ENCODE measurements at regions not wholly inside any gene's neighbourhood (a gene's known extent, or its start where the extent isn't known, plus 50 kb on each side); places are given as distances from the start of the nearest gene placed in this dataset.
"Not testable (repeated sequence)": the region's sequence is repeated elsewhere in the genome, so short reads cannot be mapped to it uniquely, and the experiment has no call there.

- peaks cover 14% of the 10 kb centered on the region for H3K4me1 ChIP-seq (ENCODE audit: insufficient read depth, insufficient read length)
- no peak overlapping the region for H3K9ac ChIP-seq (ENCODE audit: insufficient read length, low read depth)
- H3K4me3 ChIP-seq (ENCODE audit: insufficient read length, low read depth) = no peak overlapping the region
- H3K27me3 ChIP-seq (ENCODE audit: insufficient read depth, insufficient read length) = peaks cover 4% of the 10 kb centered on the region
- peaks cover 50% of the 10 kb centered on the region for H3K9me3 ChIP-seq (ENCODE audit: insufficient read depth, low read length)
- TF ChIP-seq ZNF274 (IDR thresholded peaks at IDR 0.05; ENCODE audit: low read depth, low read length) (no peak), YY1 (IDR thresholded peaks at IDR 0.05; ENCODE audit: insufficient read depth, insufficient read length) (no peak), SUZ12 (IDR thresholded peaks at IDR 0.05; ENCODE audit: extremely low read depth, insufficient read depth, insufficient read length) (no peak)
- no peak for DNase-seq (ENCODE audit: low read depth, low spot score)
- H3K36me3 ChIP-seq (ENCODE audit: insufficient read depth, insufficient read length, low read length) = no peaks in the 10 kb centered on the region
Measured at GRCh38 chr6:170005665-170006064, 254.2 kb downstream of the ERMARD start.

GRCh38 chr6:170004585-170005210, 253.3 kb downstream of the ERMARD start:
- Histone ChIP-seq H3K9me3 (ENCODE audit: insufficient read depth, low read length) (peaks cover 53% of the 10 kb centered on the region), H3K4me3 (ENCODE audit: insufficient read length, low read depth) (no peak overlapping the region), H3K36me3 (ENCODE audit: insufficient read depth, insufficient read length, low read length) (no peaks in the 10 kb centered on the region), H3K9ac (ENCODE audit: insufficient read length, low read depth) (no peak overlapping the region), H3K27me3 (ENCODE audit: insufficient read depth, insufficient read length) (peaks cover 4% of the 10 kb centered on the region), H3K4me1 (ENCODE audit: insufficient read depth, insufficient read length) (peaks cover 14% of the 10 kb centered on the region)
- TF ChIP-seq YY1 (IDR thresholded peaks at IDR 0.05; ENCODE audit: insufficient read depth, insufficient read length) (no peak), SUZ12 (IDR thresholded peaks at IDR 0.05; ENCODE audit: extremely low read depth, insufficient read depth, insufficient read length) (no peak), ZNF274 (IDR thresholded peaks at IDR 0.05; ENCODE audit: low read depth, low read length) (no peak)
- DNase-seq (ENCODE audit: low read depth, low spot score) = no peak

GRCh38 chr6:170003451-170004160, 252.2 kb downstream of the ERMARD start:
- no peak for DNase-seq (ENCODE audit: low read depth, low spot score)
- H3K4me3 ChIP-seq (ENCODE audit: insufficient read length, low read depth) = no peak overlapping the region
- peaks cover 14% of the 10 kb centered on the region for H3K4me1 ChIP-seq (ENCODE audit: insufficient read depth, insufficient read length)
- peaks cover 4% of the 10 kb centered on the region for H3K27me3 ChIP-seq (ENCODE audit: insufficient read depth, insufficient read length)
- no peak overlapping the region for H3K9ac ChIP-seq (ENCODE audit: insufficient read length, low read depth)
- H3K36me3 ChIP-seq (ENCODE audit: insufficient read depth, insufficient read length, low read length) = no peaks in the 10 kb centered on the region
- peaks cover 53% of the 10 kb centered on the region for H3K9me3 ChIP-seq (ENCODE audit: insufficient read depth, low read length)
- TF ChIP-seq ZNF274 (IDR thresholded peaks at IDR 0.05; ENCODE audit: low read depth, low read length) = no peak

GRCh38 chr6:170003027-170003426, 251.6 kb downstream of the ERMARD start:
- DNase-seq (ENCODE audit: low read depth, low spot score) = no peak
- H3K4me3 ChIP-seq (ENCODE audit: insufficient read length, low read depth) = no peak overlapping the region
- peaks cover 4% of the 10 kb centered on the region for H3K27me3 ChIP-seq (ENCODE audit: insufficient read depth, insufficient read length)
- no peak overlapping the region for H3K9ac ChIP-seq (ENCODE audit: insufficient read length, low read depth)
- H3K4me1 ChIP-seq (ENCODE audit: insufficient read depth, insufficient read length) = peaks cover 10% of the 10 kb centered on the region
- TF ChIP-seq SUZ12 (IDR thresholded peaks at IDR 0.05; ENCODE audit: extremely low read depth, insufficient read depth, insufficient read length) (no peak), ZNF274 (IDR thresholded peaks at IDR 0.05; ENCODE audit: low read depth, low read length) (no peak), YY1 (IDR thresholded peaks at IDR 0.05; ENCODE audit: insufficient read depth, insufficient read length) (no peak)
- peaks cover 53% of the 10 kb centered on the region for H3K9me3 ChIP-seq (ENCODE audit: insufficient read depth, low read length)
- no peaks in the 10 kb centered on the region for H3K36me3 ChIP-seq (ENCODE audit: insufficient read depth, insufficient read length, low read length)

DNA sequence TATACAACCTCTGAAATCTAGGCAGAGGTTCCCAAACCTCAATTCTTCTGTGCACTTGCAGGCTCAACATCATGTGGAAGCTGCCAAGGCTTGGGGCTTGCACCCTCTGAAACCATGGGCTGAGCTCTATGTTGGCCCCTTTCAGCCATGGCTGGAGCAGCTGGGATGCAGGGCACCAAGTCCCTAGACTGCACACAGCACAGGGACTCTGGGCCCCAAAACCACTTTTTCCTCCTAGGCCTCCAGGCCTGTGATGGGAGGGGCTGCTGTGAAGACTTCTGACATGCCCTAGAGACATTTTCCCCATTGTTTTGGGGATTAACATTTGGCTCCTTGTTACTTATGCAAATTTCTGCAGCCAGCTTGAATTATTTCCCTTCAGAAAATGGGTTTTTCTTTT, 250.4 kb downstream of the ERMARD start:
- not testable (repeated sequence) for H3K27me3 ChIP-seq (ENCODE audit: insufficient read depth, insufficient read length); DNase-seq (ENCODE audit: low read depth, low spot score); H3K4me1 ChIP-seq (ENCODE audit: insufficient read depth, insufficient read length); H3K4me3 ChIP-seq (ENCODE audit: insufficient read length, low read depth); H3K36me3 ChIP-seq (ENCODE audit: insufficient read depth, insufficient read length, low read length); H3K9ac ChIP-seq (ENCODE audit: insufficient read length, low read depth)
- H3K9me3 ChIP-seq (ENCODE audit: insufficient read depth, low read length) = peaks cover 55% of the 10 kb centered on the region

DNA sequence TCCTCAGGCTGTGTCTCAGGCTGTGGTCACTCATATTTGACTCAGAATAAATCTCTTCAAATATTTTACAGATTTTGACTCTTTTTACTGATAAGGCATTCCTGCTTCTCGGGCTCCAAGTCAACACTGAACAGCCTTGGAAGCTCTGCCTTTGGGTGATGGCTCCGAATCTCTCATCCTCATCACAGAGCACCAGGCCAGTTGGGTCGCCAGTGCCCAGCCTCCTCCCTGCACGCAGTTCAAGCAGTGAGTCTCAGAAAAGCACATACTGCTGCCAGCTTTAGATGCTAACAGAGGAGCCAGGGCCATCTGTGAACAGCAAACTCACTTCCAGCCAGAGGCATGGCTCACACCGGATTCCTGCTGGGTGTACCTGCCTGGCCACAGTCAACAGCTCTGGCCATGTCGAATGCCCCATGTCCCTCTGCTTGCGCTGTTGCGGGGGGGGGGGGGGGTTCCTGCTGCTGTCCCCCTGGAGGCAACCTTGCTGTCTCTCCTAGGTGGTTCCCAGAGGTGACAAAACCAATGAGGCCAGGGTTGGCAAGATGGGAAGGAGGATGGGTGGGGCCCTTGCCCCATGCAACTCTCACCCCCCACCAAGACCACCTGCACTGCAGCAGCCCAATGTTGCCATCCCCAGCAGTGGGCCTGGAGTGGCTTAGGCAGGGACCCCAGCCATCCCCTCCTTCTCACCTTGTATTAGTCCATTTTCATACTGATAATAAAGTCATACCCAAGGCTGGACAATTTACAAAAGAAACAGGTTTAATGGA, 248.8 kb downstream of the ERMARD start:
- TF ChIP-seq ZNF274 (IDR thresholded peaks at IDR 0.05; ENCODE audit: low read depth, low read length) = no peak
- no peak for TF ChIP-seq SUZ12 (IDR thresholded peaks at IDR 0.05; ENCODE audit: extremely low read depth, insufficient read depth, insufficient read length)
- TF ChIP-seq YY1 (IDR thresholded peaks at IDR 0.05; ENCODE audit: insufficient read depth, insufficient read length) = no peak

DNA sequence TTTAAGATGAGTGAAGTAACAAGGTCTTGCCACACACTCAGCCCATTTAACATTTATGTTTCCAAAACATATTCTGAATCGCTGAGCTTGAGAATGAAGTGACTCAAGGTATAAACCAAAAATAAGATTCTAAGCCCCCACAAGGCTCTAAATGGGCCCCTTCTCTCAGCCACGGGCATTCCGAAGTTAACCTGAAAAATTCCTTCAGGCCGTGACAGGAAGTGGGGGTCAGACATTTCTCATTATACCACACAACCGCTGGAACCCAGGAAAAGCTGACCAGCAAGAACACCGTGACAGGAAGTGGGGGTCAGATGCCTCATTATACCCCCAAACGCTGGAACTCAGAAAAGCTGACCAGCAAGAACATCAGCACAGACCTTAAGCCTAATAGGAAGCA, 247.9 kb downstream of the ERMARD start:
- Histone ChIP-seq H3K9ac (ENCODE audit: insufficient read length, low read depth) (no peak overlapping the region), H3K36me3 (ENCODE audit: insufficient read depth, insufficient read length, low read length) (no peaks in the 10 kb centered on the region), H3K4me3 (ENCODE audit: insufficient read length, low read depth) (no peak overlapping the region), H3K4me1 (ENCODE audit: insufficient read depth, insufficient read length) (peaks cover 5% of the 10 kb centered on the region), H3K27me3 (ENCODE audit: insufficient read depth, insufficient read length) (no peaks in the 10 kb centered on the region), H3K9me3 (ENCODE audit: insufficient read depth, low read length) (peaks cover 44% of the 10 kb centered on the region)
- no peak for DNase-seq (ENCODE audit: low read depth, low spot score)
- TF ChIP-seq ZNF274 (IDR thresholded peaks at IDR 0.05; ENCODE audit: low read depth, low read length) = no peak
- TF ChIP-seq SUZ12 (IDR thresholded peaks at IDR 0.05; ENCODE audit: extremely low read depth, insufficient read depth, insufficient read length) = no peak
- no peak for TF ChIP-seq YY1 (IDR thresholded peaks at IDR 0.05; ENCODE audit: insufficient read depth, insufficient read length)

More for the DNA sequence above, 248.8 kb downstream of the ERMARD start:
- Histone ChIP-seq H3K4me3 (ENCODE audit: insufficient read length, low read depth) (no peak overlapping the region), H3K27me3 (ENCODE audit: insufficient read depth, insufficient read length) (no peaks in the 10 kb centered on the region), H3K4me1 (ENCODE audit: insufficient read depth, insufficient read length) (peaks cover 4% of the 10 kb centered on the region), H3K9ac (ENCODE audit: insufficient read length, low read depth) (no peak overlapping the region), H3K36me3 (ENCODE audit: insufficient read depth, insufficient read length, low read length) (no peaks in the 10 kb centered on the region), H3K9me3 (ENCODE audit: insufficient read depth, low read length) (peaks cover 52% of the 10 kb centered on the region)
- DNase-seq (ENCODE audit: low read depth, low spot score) = no peak

All from NT2/D1 (cell line).